ENCODE measurements at regions not wholly inside any gene's neighbourhood (a gene's known extent, or its start where the extent isn't known, plus 50 kb on each side); places are given as distances from the start of the nearest gene placed in this dataset.

DNA sequence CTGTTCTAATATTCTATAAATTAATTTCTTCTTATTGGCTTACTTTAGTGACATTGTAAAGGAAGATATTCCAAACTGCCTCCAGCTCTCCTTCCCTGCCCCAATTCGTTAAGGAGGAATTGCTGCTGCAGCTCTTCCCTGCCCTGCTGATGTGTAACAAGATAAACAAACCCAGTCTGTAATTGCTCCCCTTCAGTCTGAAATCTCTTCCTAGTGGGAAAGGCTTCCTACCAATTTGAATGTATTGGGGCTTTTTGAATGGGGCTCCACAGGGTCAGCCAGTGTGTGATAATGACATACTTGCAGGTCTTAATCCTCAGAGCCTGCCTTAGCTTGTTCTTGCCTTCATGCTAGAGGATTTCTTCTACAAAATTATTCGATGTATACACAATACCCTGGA, 849.9 kb upstream of the GHITM start:
- TF ChIP-seq, protein P1, sequence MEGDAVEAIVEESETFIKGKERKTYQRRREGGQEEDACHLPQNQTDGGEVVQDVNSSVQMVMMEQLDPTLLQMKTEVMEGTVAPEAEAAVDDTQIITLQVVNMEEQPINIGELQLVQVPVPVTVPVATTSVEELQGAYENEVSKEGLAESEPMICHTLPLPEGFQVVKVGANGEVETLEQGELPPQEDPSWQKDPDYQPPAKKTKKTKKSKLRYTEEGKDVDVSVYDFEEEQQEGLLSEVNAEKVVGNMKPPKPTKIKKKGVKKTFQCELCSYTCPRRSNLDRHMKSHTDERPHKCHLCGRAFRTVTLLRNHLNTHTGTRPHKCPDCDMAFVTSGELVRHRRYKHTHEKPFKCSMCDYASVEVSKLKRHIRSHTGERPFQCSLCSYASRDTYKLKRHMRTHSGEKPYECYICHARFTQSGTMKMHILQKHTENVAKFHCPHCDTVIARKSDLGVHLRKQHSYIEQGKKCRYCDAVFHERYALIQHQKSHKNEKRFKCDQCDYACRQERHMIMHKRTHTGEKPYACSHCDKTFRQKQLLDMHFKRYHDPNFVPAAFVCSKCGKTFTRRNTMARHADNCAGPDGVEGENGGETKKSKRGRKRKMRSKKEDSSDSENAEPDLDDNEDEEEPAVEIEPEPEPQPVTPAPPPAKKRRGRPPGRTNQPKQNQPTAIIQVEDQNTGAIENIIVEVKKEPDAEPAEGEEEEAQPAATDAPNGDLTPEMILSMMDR (conservative IDR thresholded peaks at IDR 0.05), result no peak
- TF ChIP-seq EZH2 (IDR thresholded peaks at IDR 0.05; ENCODE audit: low read depth), result no peak
